HEK293 (cell line): ENCODE measurements at regions not wholly inside any gene's neighbourhood (a gene's known extent, or its start where the extent isn't known, plus 50 kb on each side); places are given as distances from the start of the nearest gene placed in this dataset.

ENCODE experiments used
- CTCF ChIA-PET: fragments of 350-600 bp; formaldehyde crosslinking; extraction: SDS; loops from one replicate; lab custom pipeline; 2021; ENCODE audit warnings: antibody characterized with exemption; lab: Yijun Ruan, JAX
- POLR2A ChIA-PET: fragments of 300-600 bp; formaldehyde crosslinking; extraction: SDS; loops from one replicate; lab custom pipeline; 2020; ENCODE audit warnings: antibody characterized with exemption, inconsistent platforms; lab: Yijun Ruan, JAX
- H3K27ac ChIP-seq: fragments of 200-500 bp; sonication (Bioruptor generic); 2 replicates; pipeline ENCODE4 v1.5.1; 2014; ENCODE audit warnings: low read depth, low read length, control low read depth, inconsistent platforms; ENCODE audit errors: extremely low read depth
- H3K36me3 ChIP-seq, 2 experiments: fragments of 200-500 bp in 1 of 2; sonication (Bioruptor generic) in 1 of 2; 1 replicate in 1 of 2; 2 replicates in 1 of 2; pipeline ENCODE4 v1.5.1; 2014 to 2017; ENCODE audit warnings: inconsistent platforms in 2 of 2, low read length in 2 of 2; ENCODE audit not compliant: control insufficient read depth in 2 of 2, insufficient read depth in 1 of 2
- H3K4me1 ChIP-seq: fragments of 200-500 bp; sonication (Bioruptor generic); 2 replicates; pipeline ENCODE4 v1.5.1; 2014; ENCODE audit warnings: mild to moderate bottlenecking, low read length, inconsistent platforms; ENCODE audit not compliant: control insufficient read depth, insufficient read depth
- H3K4me3 ChIP-seq: 2 replicates; pipeline ENCODE4 v1.5.1; 2011; ENCODE audit warnings: low read depth, mild to moderate bottlenecking, control low read depth, low read length, moderate library complexity
- H3K9me3 ChIP-seq: fragments of 200-500 bp; sonication (Bioruptor generic); 2 replicates; pipeline ENCODE4 v1.5.1; 2014; ENCODE audit warnings: low read depth, low read length, inconsistent platforms; ENCODE audit not compliant: control insufficient read depth, insufficient read depth
- KLF10 ChIP-seq: fragments of 450-650 bp; IDR thresholded peaks from 2 replicates; pipeline ENCODE4 v1.5.1; 2018; ENCODE audit warnings: missing biosample characterization, mild to moderate bottlenecking, missing genetic modification characterization
- KLF8 ChIP-seq: fragments of 450-650 bp; formaldehyde crosslinking; IDR thresholded peaks from 2 replicates; pipeline ENCODE4 v1.5.1; 2016; ENCODE audit warnings: missing biosample characterization, missing genetic modification characterization
- OVOL3 ChIP-seq: fragments of 450-650 bp; formaldehyde crosslinking; IDR thresholded peaks from 2 replicates; pipeline ENCODE4 v1.5.1; 2016; ENCODE audit warnings: missing biosample characterization, missing genetic modification characterization
- ZBTB17 ChIP-seq: fragments of 450-650 bp; formaldehyde crosslinking; IDR thresholded peaks from 2 replicates; pipeline ENCODE4 v1.5.1; 2016; ENCODE audit warnings: missing biosample characterization, missing genetic modification characterization
- ZBTB21 ChIP-seq: fragments of 450-650 bp; formaldehyde crosslinking; IDR thresholded peaks from 2 replicates; pipeline ENCODE4 v1.5.1; 2017; ENCODE audit warnings: missing biosample characterization, missing genetic modification characterization
- ZIC2 ChIP-seq: fragments of 450-650 bp; formaldehyde crosslinking; IDR thresholded peaks from 2 replicates; pipeline ENCODE4 v1.5.1; 2016; ENCODE audit warnings: missing biosample characterization, missing genetic modification characterization
- ZNF10 ChIP-seq: fragments of 450-650 bp; formaldehyde crosslinking; IDR thresholded peaks from 2 replicates; pipeline ENCODE4 v1.5.1; 2017; ENCODE audit warnings: missing biosample characterization, missing genetic modification characterization
- ZNF133 ChIP-seq: fragments of 450-650 bp; formaldehyde crosslinking; IDR thresholded peaks from 2 replicates; pipeline ENCODE4 v1.5.1; 2016; ENCODE audit warnings: missing biosample characterization, missing genetic modification characterization
- ZNF335 ChIP-seq: fragments of 450-650 bp; formaldehyde crosslinking; conservative IDR thresholded peaks from 2 replicates; pipeline ENCODE4 v1.5.1; 2016; ENCODE audit warnings: missing biosample characterization, missing genetic modification characterization
- ZNF510 ChIP-seq: fragments of 450-650 bp; formaldehyde crosslinking; IDR thresholded peaks from 2 replicates; pipeline ENCODE4 v1.5.1; 2018; ENCODE audit warnings: mild to moderate bottlenecking, missing genetic modification characterization, missing biosample characterization; ENCODE audit not compliant: insufficient replicate concordance
- ZNF549 ChIP-seq: fragments of 450-650 bp; IDR thresholded peaks from 2 replicates; pipeline ENCODE4 v1.5.1; 2018; ENCODE audit warnings: missing biosample characterization, missing genetic modification characterization, mild to moderate bottlenecking, inconsistent platforms, moderate library complexity
- ZNF555 ChIP-seq: fragments of 450-650 bp; formaldehyde crosslinking; conservative IDR thresholded peaks from 2 replicates; pipeline ENCODE4 v1.5.1; 2017; ENCODE audit warnings: missing biosample characterization, mild to moderate bottlenecking, missing genetic modification characterization, inconsistent platforms
- ZNF596 ChIP-seq: fragments of 450-650 bp; IDR thresholded peaks from 2 replicates; pipeline ENCODE4 v1.5.0; 2018; ENCODE audit warnings: missing biosample characterization, mild to moderate bottlenecking, missing genetic modification characterization, moderate library complexity
- ZNF626 ChIP-seq: fragments of 450-650 bp; sonication (Bioruptor Pico); formaldehyde crosslinking; IDR thresholded peaks from 2 replicates; pipeline ENCODE4 v1.5.1; 2018; ENCODE audit warnings: missing biosample characterization, missing genetic modification characterization, inconsistent platforms
- ZNF654 ChIP-seq: fragments of 450-650 bp; formaldehyde crosslinking; IDR thresholded peaks from 2 replicates; pipeline ENCODE4 v1.5.1; 2016; ENCODE audit warnings: low read depth, missing biosample characterization, missing genetic modification characterization
- ZNF658 ChIP-seq: fragments of 450-650 bp; formaldehyde crosslinking; IDR thresholded peaks from 2 replicates; pipeline ENCODE4; 2016; ENCODE audit warnings: missing biosample characterization, missing genetic modification characterization
- ZNF837 ChIP-seq: fragments of 450-650 bp; formaldehyde crosslinking; IDR thresholded peaks from 2 replicates; pipeline ENCODE4 v1.5.1; 2016; ENCODE audit warnings: missing biosample characterization, missing genetic modification characterization
- TF ChIP-seq, protein P1 (sequence below): fragments of 450-650 bp; formaldehyde crosslinking; IDR thresholded peaks from 2 replicates; pipeline ENCODE4 v1.5.1; 2017; ENCODE audit warnings: missing biosample characterization, missing genetic modification characterization
- TF ChIP-seq, protein P2 (sequence below): fragments of 450-650 bp; formaldehyde crosslinking; optimal IDR thresholded peaks from 2 replicates; pipeline ENCODE3; 2016; ENCODE audit warnings: missing biosample characterization, mild to moderate bottlenecking, missing genetic modification characterization

DNA sequence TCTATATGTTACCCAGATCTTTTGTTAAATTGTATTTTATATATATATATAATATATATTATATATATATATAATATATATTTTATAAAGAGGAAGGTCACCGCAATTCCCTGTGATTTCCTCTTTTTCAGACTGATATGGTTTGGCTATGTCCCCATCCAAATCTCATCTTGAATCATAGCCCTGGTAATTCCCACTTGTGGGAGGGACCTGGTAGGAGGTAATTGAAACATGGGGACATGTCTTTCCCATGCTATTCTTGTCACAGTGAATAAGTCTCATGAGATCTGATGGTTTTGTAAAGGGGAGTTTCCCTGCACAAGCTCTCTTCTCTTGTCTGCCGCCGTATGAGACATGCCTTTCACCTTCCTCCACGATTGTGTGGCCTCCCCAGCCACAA lies 157.6 kb downstream of the RAB38 start (continued):
- TF ChIP-seq ZNF555, result no peak
- no peak for TF ChIP-seq ZNF626 (tag by site-specific recombination)
- TF ChIP-seq ZNF510 (tag by site-specific recombination), result no peak
- no peak for TF ChIP-seq ZNF837 (tag by site-specific recombination)
- TF ChIP-seq ZNF596, result no peak
- no peak for TF ChIP-seq ZNF335 (tag by site-specific recombination)

DNA sequence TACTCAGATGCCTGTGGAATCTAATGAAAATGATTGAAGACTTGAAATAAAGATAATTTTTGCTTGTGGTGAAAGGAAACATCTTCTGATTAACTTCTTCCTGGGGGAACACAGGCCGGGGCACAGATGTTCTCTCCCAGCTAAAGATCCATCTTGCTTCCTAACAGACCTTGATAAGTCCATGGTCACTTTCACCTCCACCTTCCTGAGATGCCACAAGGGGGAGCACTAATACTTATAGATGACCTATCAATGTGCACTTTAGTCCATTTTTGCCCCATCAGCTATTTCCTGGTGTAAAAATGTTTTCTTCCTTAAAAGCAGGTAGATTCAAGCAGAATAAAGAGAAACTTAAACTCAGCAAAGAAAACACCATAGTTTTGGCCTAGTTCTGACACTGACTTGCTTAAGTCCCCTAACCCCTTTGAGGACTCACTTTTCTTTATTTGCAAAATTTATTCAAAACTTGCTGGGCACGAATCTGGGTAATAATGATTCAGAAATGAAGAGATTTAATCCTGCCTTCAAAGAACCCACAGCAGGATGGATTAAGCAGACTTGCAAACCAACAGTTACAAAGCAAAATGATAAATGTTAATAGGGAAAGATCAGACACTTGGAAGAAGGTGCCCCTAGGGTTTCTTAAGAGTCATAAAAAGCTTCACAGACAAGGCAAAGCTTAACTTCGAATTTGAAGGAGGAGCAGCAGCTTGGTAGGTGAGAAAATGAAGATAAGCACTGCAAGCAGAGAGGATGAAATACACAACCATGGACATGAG lies 158.7 kb downstream of the RAB38 start:
- H3K4me3 ChIP-seq, result no peak overlapping the region
- CTCF ChIA-PET, result interaction anchor here (0.5 to 4.7 kb wide), 44 partner anchors 12 to 1221 kb away, joined by 3 to 66 read pairs (median 3); no protein-coding TSS in a partner anchor
- no peaks in the 10 kb centered on the region for H3K36me3 ChIP-seq
- no peak overlapping the region for H3K27ac ChIP-seq
- no peaks in the 10 kb centered on the region for H3K9me3 ChIP-seq
- no peaks in the 10 kb centered on the region for H3K4me1 ChIP-seq
- POLR2A ChIA-PET, result interaction anchor here (0.7 kb wide), 1 partner anchor 527 kb away, joined by 3 read pairs; no protein-coding TSS in a partner anchor
- TF ChIP-seq ZBTB21 (tag by site-specific recombination), result no peak
- peak; percentile 85 for TF ChIP-seq ZNF654 (tag by site-specific recombination)
- TF ChIP-seq ZNF658, result no peak

DNA sequence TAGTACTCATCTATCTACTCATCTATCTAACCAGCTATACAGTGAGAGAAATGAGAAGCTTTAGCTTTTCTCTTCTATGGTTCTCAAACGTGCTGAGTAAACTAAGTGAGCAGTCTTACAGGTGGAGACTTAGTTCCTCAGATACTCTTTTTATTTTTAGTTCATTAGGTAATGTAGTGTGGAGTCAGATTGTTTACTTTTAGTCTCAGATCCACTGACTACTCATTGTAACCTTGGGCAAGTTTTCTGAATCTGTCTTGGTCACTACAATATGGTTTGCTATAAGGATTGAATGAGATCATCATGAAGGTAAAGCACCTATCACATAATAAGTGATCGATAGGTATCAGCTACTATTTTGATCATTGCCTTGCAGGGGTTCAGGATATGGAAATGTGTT lies 160.1 kb downstream of the RAB38 start:
- H3K27ac ChIP-seq, result no peak overlapping the region
- TF ChIP-seq KLF8 (tag by site-specific recombination) (no peak), ZBTB17 (tag by site-specific recombination) (no peak), OVOL3 (tag by site-specific recombination) (no peak)
- TF ChIP-seq, protein P1, sequence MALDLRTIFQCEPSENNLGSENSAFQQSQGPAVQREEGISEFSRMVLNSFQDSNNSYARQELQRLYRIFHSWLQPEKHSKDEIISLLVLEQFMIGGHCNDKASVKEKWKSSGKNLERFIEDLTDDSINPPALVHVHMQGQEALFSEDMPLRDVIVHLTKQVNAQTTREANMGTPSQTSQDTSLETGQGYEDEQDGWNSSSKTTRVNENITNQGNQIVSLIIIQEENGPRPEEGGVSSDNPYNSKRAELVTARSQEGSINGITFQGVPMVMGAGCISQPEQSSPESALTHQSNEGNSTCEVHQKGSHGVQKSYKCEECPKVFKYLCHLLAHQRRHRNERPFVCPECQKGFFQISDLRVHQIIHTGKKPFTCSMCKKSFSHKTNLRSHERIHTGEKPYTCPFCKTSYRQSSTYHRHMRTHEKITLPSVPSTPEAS (tag by site-specific recombination), result no peak
- H3K4me1 ChIP-seq, result no peaks in the 10 kb centered on the region
- H3K9me3 ChIP-seq, result no peaks in the 10 kb centered on the region
- ChIA-PET CTCF (interaction anchor here (0.6 to 4.7 kb wide), 13 partner anchors 10 to 872 kb away, joined by 3 to 66 read pairs (median 4); no protein-coding TSS in a partner anchor), POLR2A (no interaction called here)
- H3K4me3 ChIP-seq, result no peak overlapping the region
- H3K36me3 ChIP-seq, result no peaks in the 10 kb centered on the region

DNA sequence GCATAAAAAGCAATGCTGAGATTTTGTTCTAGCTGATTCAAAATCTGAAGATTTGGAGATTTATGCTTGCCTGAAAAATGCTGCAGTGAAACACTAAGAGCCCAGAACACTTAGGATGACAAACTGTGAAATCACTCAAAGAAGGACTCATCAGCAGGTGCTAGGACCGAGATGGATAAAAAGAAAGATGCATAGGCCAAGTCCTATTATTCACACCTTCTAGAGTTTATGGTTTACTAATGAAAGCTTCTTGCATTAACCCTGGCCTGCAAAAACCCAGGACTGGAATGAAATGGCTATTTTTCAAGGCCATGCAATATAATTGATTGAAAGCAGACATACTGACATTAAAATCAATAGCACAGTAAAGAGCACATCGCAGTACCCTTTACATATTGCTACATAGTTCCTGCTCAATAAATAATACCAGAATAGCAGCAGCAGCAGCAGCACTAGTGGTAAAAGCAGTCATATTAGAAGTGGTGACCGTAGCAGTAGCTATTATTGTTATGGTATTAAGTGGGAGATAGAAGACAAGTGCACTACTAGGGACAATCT lies 161.7 kb downstream of the RAB38 start:
- Histone ChIP-seq H3K27ac (no peak overlapping the region), H3K4me3 (no peak overlapping the region), H3K4me1 (no peaks in the 10 kb centered on the region), H3K36me3 (no peaks in the 10 kb centered on the region), H3K9me3 (no peaks in the 10 kb centered on the region)
- ChIA-PET CTCF (interaction anchor here (0.7 kb wide), 2 partner anchors 221 to 539 kb away, joined by 3 to 4 read pairs; no protein-coding TSS in a partner anchor), POLR2A (no interaction called here)
- no peak for TF ChIP-seq KLF10
- TF ChIP-seq ZIC2 (tag by site-specific recombination), result no peak
- no peak for TF ChIP-seq ZNF549 (tag by site-specific recombination)
- TF ChIP-seq ZNF133 (tag by site-specific recombination), result no peak
- no peak for TF ChIP-seq ZNF10 (tag by site-specific recombination)
- TF ChIP-seq, protein P2, sequence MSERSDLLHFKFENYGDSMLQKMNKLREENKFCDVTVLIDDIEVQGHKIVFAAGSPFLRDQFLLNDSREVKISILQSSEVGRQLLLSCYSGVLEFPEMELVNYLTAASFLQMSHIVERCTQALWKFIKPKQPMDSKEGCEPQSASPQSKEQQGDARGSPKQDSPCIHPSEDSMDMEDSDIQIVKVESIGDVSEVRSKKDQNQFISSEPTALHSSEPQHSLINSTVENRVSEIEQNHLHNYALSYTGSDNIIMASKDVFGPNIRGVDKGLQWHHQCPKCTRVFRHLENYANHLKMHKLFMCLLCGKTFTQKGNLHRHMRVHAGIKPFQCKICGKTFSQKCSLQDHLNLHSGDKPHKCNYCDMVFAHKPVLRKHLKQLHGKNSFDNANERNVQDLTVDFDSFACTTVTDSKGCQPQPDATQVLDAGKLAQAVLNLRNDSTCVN, result no peak
